ENCODE measurements at regions not wholly inside any gene's neighbourhood (a gene's known extent, or its start where the extent isn't known, plus 50 kb on each side); places are given as distances from the start of the nearest gene placed in this dataset.

- TF ChIP-seq CTCF (conservative IDR thresholded peaks at IDR 0.05; ENCODE audit: low read depth, low read length): no peak
- no peak for DNase-seq (ENCODE audit: low read depth)
- no peak overlapping the region for H3K4me3 ChIP-seq (ENCODE audit: low read length)
Measured at GRCh38 chr2:103526757-103527156, 764.9 kb downstream of the TMEM182 start.

- H3K4me3 ChIP-seq (ENCODE audit: low read length): no peak overlapping the region
- no peak for TF ChIP-seq CTCF (conservative IDR thresholded peaks at IDR 0.05; ENCODE audit: low read depth, low read length)
- no peak for DNase-seq (ENCODE audit: low read depth)
Measured at GRCh38 chr2:103527278-103527677, 765.4 kb downstream of the TMEM182 start.

GRCh38 chr2:103529798-103530502 lies 768.1 kb downstream of the TMEM182 start:
- DNase-seq (ENCODE audit: low read depth): no peak
- TF ChIP-seq CTCF (conservative IDR thresholded peaks at IDR 0.05; ENCODE audit: low read depth, low read length): no peak
- no peak overlapping the region for H3K4me3 ChIP-seq (ENCODE audit: low read length)

- DNase-seq (ENCODE audit: low read depth): no peak
- H3K4me3 ChIP-seq (ENCODE audit: low read length): no peak overlapping the region
- TF ChIP-seq CTCF (conservative IDR thresholded peaks at IDR 0.05; ENCODE audit: low read depth, low read length): no peak
Measured at GRCh38 chr2:103552775-103553174, 790.9 kb downstream of the TMEM182 start.

- TF ChIP-seq CTCF (conservative IDR thresholded peaks at IDR 0.05; ENCODE audit: low read depth, low read length): no peak
- no peak overlapping the region for H3K4me3 ChIP-seq (ENCODE audit: low read length)
- DNase-seq (ENCODE audit: low read depth): no peak
Measured at GRCh38 chr2:103594823-103595222, 833.0 kb downstream of the TMEM182 start.

GRCh38 chr2:103605071-103605780 lies 843.4 kb downstream of the TMEM182 start:
- DNase-seq (ENCODE audit: low read depth): no peak
- no peak for TF ChIP-seq CTCF (conservative IDR thresholded peaks at IDR 0.05; ENCODE audit: low read depth, low read length)
- no peak overlapping the region for H3K4me3 ChIP-seq (ENCODE audit: low read length)

GRCh38 chr2:103615611-103616105 lies 853.8 kb downstream of the TMEM182 start:
- no peak for TF ChIP-seq CTCF (conservative IDR thresholded peaks at IDR 0.05; ENCODE audit: low read depth, low read length)
- no peak for DNase-seq (ENCODE audit: low read depth)
- H3K4me3 ChIP-seq (ENCODE audit: low read length): no peak overlapping the region
